BLaER1 treated with 17β-estradiol and CSF1 and Interleukin-3, amounts not matched to agents 10 nM and 100 nM (cell line): ENCODE measurements at regions not wholly inside any gene's neighbourhood (a gene's known extent, or its start where the extent isn't known, plus 50 kb on each side); places are given as distances from the start of the nearest gene placed in this dataset.
A peak's percentile ranks its signal among the peaks of the same experiment; 100 is the strongest.
"Not testable (repeated sequence)": the region's sequence is repeated elsewhere in the genome, so short reads cannot be mapped to it uniquely, and the experiment has no call there.

Source experiments
- H3K27ac ChIP-seq, 11 experiments: shearing (Covaris generic); formaldehyde crosslinking; 2 replicates each; pipeline ENCODE4 v1.8.1; 2022
- H3K27me3 ChIP-seq, 11 experiments: shearing (Covaris generic); formaldehyde crosslinking; 2 replicates each; pipeline ENCODE4 v1.8.1; 2022
- H3K36me3 ChIP-seq, 11 experiments: shearing (Covaris generic); formaldehyde crosslinking; 2 replicates each; pipeline ENCODE4 v1.8.1; 2022
- H3K4me1 ChIP-seq, 10 experiments: shearing (Covaris generic); formaldehyde crosslinking; 2 replicates each; pipeline ENCODE4 v1.8.1; 2022
- H3K4me2 ChIP-seq, 11 experiments: shearing (Covaris generic); formaldehyde crosslinking; 2 replicates each; pipeline ENCODE4 v1.8.1; 2022
- H3K4me3 ChIP-seq, 10 experiments: shearing (Covaris generic); formaldehyde crosslinking; 2 replicates each; pipeline ENCODE4 v1.8.1; 2022
- H3K9ac ChIP-seq, 11 experiments: shearing (Covaris generic); formaldehyde crosslinking; 2 replicates each; pipeline ENCODE4 v1.8.1; 2022
- H3K9me3 ChIP-seq, 11 experiments: shearing (Covaris generic); formaldehyde crosslinking; replicated peaks in 1 of 11; 2 replicates each; pipeline ENCODE4 v1.8.1; 2022
- H4K20me1 ChIP-seq, 11 experiments: shearing (Covaris generic); formaldehyde crosslinking; 2 replicates each; pipeline ENCODE4 v1.8.1; 2022
- Cebpa-rat ChIP-seq, 11 experiments: shearing (Covaris generic); IDR thresholded peaks; 2 replicates each; pipeline ENCODE4 v1.8.1; 2022

DNA sequence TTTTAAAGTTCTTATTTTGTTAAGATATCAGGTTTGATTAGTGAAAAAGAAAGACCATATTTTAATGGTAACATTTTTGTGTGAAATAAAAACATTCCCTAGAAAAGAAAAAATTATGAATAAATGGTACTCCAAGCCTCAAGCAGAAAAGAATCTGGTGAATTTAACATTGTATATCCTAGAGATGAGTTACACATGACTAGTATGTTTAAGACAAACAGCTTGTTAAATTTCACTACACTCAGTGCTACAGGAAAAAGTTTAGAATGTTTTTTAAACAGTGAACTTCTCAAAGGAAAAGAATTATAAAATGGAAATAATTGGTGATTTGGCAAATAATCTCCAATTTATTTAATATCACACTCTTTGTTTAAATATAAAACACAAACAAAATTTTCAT, 222.7 kb upstream of the MCHR2 start:
- Histone ChIP-seq H4K20me1 (no peaks in the 10 kb centered on the region), H3K4me2 (no peak overlapping the region), H3K36me3 (no peaks in the 10 kb centered on the region), H3K4me3 (no peak overlapping the region), H3K9me3 (no peaks in the 10 kb centered on the region), H3K27ac (no peak overlapping the region), H3K9ac (no peak overlapping the region), H3K4me1 (peaks cover 0 to 18% (median 2%) of the 10 kb centered on the region in 10 experiments; a peak in 7 of 20 replicates), H3K27me3 (no peaks in the 10 kb centered on the region)
- TF ChIP-seq Cebpa-rat (IDR thresholded peaks at IDR 0.05): no peak

DNA sequence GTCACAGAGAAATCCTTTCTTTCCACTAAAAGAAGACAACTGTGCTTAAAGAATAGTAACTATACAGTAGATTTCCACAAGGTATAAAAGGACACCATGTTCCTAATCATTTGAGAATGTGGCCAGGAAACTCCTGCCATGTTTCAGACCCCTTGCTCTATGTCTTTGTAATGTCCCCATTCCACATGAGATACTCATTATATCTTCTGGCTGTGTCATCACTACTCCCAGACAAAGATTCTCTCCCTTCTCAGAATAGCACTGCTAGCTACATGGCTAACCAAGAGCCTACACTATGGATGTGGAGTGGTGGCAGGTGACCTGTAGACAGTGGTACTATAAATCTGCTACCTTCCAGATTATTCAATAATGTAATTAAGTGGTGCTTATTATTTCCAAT, 218.1 kb upstream of the MCHR2 start:
- peak overlapping the region in 2 of 11 experiments; percentile 38 to 41; a peak in 2 of 22 replicates for H3K27ac ChIP-seq
- no peaks in the 10 kb centered on the region for H4K20me1 ChIP-seq
- H3K4me2 ChIP-seq: peak overlapping the region in 3 of 11 experiments; percentile 34 to 61 (median 61); a peak in 5 of 22 replicates

DNA sequence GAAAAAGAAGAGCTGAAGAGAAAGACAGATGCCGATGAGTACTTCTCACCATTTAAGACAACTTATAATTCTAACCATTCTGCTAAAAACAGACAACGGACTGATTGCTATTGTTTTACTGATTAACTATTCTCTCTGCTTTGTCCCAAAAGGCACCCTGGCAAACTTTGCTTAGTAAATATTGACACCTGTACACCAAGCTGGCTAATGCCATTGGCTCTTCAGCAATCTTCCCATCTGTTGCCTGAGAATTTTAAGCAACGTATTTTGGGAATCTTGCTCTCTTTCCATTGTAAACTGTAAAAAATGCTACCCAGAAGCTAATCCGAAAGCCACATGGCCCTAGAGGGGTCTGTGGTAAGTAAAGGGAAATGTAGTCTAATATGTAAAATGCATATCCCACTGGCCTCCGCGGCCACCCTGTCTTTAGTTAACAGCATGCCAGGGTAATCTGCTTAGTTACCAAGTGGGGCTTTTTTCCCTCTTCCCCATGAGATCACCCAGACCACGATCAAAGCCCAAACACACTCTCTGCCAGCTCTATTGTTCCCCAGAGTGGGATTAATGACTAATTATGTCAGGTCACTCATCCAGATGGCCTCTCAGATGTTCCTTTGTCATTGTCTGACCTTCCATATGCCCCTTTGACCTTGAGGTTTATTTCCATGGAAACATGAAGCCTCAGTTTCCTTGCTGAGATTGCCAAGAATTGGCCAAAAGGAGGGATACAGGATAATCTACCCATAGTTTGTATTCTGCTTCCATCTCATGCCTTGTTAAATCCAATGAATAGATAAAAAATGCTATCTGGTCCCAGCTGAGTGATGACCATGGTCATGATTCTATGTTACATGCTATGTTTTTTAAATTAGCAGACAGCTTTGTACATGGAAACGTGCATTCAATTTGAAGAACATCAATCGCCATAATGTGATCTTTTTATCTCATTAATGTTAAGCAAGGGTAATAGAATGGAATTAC, 216.4 kb upstream of the MCHR2 start:
- Histone ChIP-seq H3K27me3 (no peaks in the 10 kb centered on the region), H3K27ac (no peak overlapping the region), H3K4me3 (no peak overlapping the region), H3K9ac (no peak overlapping the region), H4K20me1 (no peaks in the 10 kb centered on the region), H3K4me2 (no peak overlapping the region), H3K36me3 (no peaks in the 10 kb centered on the region), H3K9me3 (no peaks in the 10 kb centered on the region), H3K4me1 (peaks cover 0 to 31% (median 2%) of the 10 kb centered on the region in 10 experiments; a peak in 7 of 20 replicates)
- no peak for TF ChIP-seq Cebpa-rat (IDR thresholded peaks at IDR 0.05)

More for the DNA sequence above, 218.1 kb upstream of the MCHR2 start:
- Histone ChIP-seq H3K4me3 (no peak overlapping the region), H3K27me3 (no peaks in the 10 kb centered on the region), H3K9ac (no peak overlapping the region), H3K9me3 (no peaks in the 10 kb centered on the region), H3K36me3 (no peaks in the 10 kb centered on the region), H3K4me1 (peaks cover 0 to 31% (median 2%) of the 10 kb centered on the region in 10 experiments; a peak in 7 of 20 replicates)
- no peak for TF ChIP-seq Cebpa-rat (IDR thresholded peaks at IDR 0.05)

DNA sequence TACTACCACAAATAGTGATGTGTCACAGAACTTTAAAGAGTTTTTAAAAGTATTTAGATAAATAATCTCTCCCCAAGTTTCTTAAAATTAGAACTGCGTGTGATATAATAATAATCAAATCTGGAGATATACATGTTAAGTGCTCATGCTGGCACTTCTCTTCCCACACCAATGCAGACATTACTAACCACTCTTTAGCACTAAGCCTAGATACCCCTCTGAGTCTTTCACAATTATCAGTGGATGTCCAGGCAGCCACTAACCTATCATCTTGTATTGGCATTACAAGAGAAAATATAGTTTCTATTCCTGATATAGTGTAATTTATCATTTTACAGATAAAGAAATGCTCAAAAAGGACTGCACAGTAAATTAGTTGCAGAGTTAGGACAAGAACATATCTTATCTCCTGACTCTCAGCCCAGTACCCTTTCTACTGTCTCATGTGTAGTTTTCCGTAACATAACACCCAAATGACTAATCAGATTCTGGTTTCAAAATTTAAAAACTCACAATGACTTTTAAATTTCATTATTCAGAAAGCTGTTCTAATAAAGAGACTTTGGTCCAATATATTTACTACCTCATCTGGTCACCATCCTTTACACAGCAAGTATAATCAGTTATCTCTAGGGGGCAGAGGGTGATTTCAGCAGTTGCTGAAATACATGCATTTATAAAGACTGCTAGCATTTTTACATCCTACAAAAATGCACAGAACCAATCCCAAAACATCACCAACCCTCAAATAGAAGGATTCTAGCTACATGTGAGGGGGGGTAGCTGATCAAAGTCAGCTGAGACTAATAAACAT, 215.5 kb upstream of the MCHR2 start:
- Histone ChIP-seq H3K4me2 (no peak overlapping the region), H4K20me1 (no peaks in the 10 kb centered on the region), H3K4me3 (no peak overlapping the region), H3K9ac (no peak overlapping the region), H3K36me3 (no peaks in the 10 kb centered on the region), H3K9me3 (peaks cover 0 to under 1% (median 0%) of the 10 kb centered on the region in 11 experiments; a peak in 1 of 22 replicates), H3K27me3 (no peaks in the 10 kb centered on the region), H3K27ac (no peak overlapping the region), H3K4me1 (peaks cover 0 to 31% (median 2%) of the 10 kb centered on the region in 10 experiments; a peak in 7 of 20 replicates)
- TF ChIP-seq Cebpa-rat (IDR thresholded peaks at IDR 0.05): no peak

DNA sequence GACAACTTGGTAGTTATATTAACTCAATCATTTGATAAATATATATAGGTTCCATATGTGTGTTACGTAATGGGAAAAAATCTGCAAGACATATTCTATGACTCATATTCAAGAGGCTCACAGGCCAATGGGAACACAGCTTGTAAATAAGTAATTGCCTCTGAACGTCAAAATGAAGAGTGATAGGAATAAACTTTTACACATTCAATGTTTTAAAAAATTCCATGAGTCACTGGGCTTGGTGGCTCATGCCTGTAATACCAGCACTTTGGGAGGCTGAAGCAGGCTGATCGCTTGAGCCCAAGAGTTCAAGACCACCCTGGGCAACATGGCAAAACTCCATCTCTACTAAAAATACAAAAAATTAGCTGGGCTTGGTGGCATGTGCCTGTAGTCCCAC, 209.4 kb upstream of the MCHR2 start:
- Histone ChIP-seq H3K36me3 (no peaks in the 10 kb centered on the region), H3K27me3 (no peaks in the 10 kb centered on the region), H3K4me2 (peak overlapping the region in 3 of 11 experiments; percentile 24 to 65 (median 38); a peak in 5 of 22 replicates), H3K9me3 (peaks cover 0 to 4% (median 0%) of the 10 kb centered on the region in 11 experiments; a peak in 1 of 22 replicates), H3K27ac (peak overlapping the region in 3 of 11 experiments; percentile 51 to 73 (median 69); a peak in 6 of 22 replicates), H3K9ac (no peak overlapping the region), H4K20me1 (no peaks in the 10 kb centered on the region), H3K4me3 (no peak overlapping the region), H3K4me1 (peaks cover 0 to 22% (median 0%) of the 10 kb centered on the region in 10 experiments; a peak in 9 of 20 replicates)
- TF ChIP-seq Cebpa-rat (IDR thresholded peaks at IDR 0.05): no peak

DNA sequence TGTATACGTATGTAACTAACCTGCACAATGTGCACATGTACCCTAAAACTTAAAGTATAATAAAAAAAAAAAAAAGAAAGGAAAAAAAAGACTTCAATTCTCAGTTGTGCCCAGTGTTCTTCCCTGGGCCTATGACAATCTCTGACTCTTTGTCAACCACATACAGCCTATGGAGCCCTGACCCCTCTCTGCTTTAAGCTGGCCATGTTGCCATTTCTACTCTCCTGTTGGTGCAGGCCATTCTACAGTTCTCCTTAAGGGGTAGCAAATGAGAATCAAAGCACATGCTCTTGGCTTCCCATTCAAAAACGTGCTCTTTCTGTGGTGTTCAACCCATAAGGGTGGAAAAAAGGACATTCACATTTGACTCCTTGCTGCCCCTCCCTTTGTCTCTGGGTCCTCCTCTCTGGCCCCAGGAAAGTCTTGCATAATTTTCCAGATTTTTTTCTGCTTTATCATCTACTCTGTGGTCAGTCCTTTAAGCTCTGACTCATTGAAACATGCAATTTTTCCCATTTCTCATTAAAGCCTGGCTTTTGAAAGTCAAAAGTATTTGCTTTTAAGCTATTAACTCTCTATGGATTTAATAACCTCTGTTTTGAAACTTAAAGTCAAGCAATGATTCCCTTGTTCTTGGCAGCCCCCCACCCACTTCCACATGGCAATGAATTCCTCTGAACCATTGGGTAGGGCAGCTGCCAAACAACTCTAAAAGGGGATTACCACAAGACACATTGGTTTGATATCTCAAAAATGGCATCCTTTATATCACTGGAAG, 208.6 kb upstream of the MCHR2 start:
- peaks cover 0 to 18% (median 0%) of the 10 kb centered on the region in 10 experiments; a peak in 9 of 20 replicates for H3K4me1 ChIP-seq
- peak overlapping the region in 4 of 11 experiments; percentile 32 to 74 (median 56); a peak in 7 of 22 replicates for H3K4me2 ChIP-seq
- H3K4me3 ChIP-seq: no peak overlapping the region
- peaks cover 0 to 4% (median 0%) of the 10 kb centered on the region in 11 experiments; a peak in 1 of 22 replicates for H3K9me3 ChIP-seq
- no peaks in the 10 kb centered on the region for H4K20me1 ChIP-seq
- H3K9ac ChIP-seq: peak overlapping the region in 2 of 11 experiments; percentile 23 to 38; a peak in 1 of 22 replicates
- no peaks in the 10 kb centered on the region for H3K27me3 ChIP-seq
- TF ChIP-seq Cebpa-rat (IDR thresholded peaks at IDR 0.05): peak in 2 of 11 experiments; percentile 43 to 65; a peak in 2 of 22 replicates
- peak overlapping the region in 4 of 11 experiments; percentile 14 to 73 (median 68); a peak in 8 of 22 replicates for H3K27ac ChIP-seq
- H3K36me3 ChIP-seq: no peaks in the 10 kb centered on the region

DNA sequence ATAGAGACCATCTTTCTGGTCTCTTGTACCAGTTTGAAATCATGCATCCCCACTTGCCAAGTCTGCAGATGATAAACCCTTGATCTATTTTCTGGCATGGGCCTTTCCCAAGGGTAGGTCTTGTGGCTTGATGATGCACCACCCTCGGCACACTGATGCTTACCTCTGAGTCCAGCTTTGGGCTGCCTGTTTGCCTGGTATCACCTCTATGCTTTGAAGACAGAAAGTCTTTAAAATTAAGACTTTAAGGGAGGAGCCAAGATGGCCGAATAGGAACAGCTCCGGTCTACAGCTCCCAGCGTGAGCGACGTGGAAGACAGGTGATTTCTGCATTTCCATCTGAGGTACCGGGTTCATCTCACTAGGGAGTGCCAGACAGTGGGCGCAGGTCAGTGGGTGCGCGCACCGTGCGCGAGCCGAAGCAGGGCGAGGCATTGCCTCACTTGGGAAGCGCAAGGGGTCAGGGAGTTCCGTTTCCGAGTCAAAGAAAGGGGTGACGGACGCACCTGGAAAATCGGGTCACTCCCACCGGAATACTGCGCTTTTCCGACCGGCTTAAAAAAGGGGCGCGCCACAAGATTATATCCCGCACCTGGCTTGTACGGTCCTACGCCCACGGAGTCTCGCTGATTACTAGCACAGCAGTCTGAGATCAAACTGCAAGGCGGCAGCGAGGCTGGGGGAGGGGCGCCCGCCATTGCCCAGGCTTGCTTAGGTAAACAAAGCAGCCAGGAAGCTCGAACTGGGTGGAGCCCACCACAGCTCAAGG, 202.4 kb upstream of the MCHR2 start:
- not testable (repeated sequence) for H3K27me3 ChIP-seq, H3K4me1 ChIP-seq, H3K9ac ChIP-seq, H4K20me1 ChIP-seq, H3K4me2 ChIP-seq, H3K36me3 ChIP-seq, H3K4me3 ChIP-seq, H3K9me3 ChIP-seq, H3K27ac ChIP-seq

DNA sequence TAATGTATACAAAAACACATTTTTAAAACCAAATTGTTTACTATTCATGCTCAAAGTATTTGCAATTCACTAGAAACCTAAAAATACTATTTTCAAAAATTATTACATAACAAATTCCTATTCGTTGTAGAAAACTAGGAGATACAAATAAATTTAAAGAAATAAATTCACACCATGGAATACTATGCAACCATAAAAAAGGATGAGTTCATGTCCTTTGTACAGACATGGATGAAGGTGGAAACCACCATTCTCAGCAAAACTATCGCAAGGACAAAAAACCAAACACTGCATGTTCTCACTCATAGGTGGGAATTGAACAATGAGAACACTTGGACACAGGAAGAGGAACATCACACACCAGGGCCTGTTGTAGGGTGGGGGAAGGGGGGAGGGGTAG, 201.2 kb upstream of the MCHR2 start:
- not testable (repeated sequence) for H3K27ac ChIP-seq, H4K20me1 ChIP-seq, H3K4me2 ChIP-seq, H3K4me3 ChIP-seq, H3K9me3 ChIP-seq, H3K9ac ChIP-seq, H3K36me3 ChIP-seq, H3K4me1 ChIP-seq, H3K27me3 ChIP-seq
